H9 (cell line): ENCODE measurements at regions not wholly inside any gene's neighbourhood (a gene's known extent, or its start where the extent isn't known, plus 50 kb on each side); places are given as distances from the start of the nearest gene placed in this dataset.

Source experiments
- DNase-seq: peaks from one replicate; pipeline ENCODE4 v3.0.0-alpha.2; 2017
- H2AFZ ChIP-seq: one replicate; pipeline ENCODE4 v1.6.1; 2013; ENCODE audit warnings: mild to moderate bottlenecking, low read length, control low read depth, moderate library complexity
- H2AK5ac ChIP-seq: 2 replicates; pipeline ENCODE4 v1.6.1; 2013; ENCODE audit warnings: low read length, control low read depth, mixed read lengths; ENCODE audit not compliant: insufficient read length
- H2BK120ac ChIP-seq: one replicate; pipeline ENCODE4 v1.6.1; 2013; ENCODE audit warnings: low read depth, mild to moderate bottlenecking, low read length, control low read depth, inconsistent platforms; ENCODE audit not compliant: poor library complexity, severe bottlenecking
- H2BK12ac ChIP-seq: 2 replicates; pipeline ENCODE4 v1.6.1; 2013; ENCODE audit warnings: low read length, control low read depth, mixed read lengths, low read depth; ENCODE audit not compliant: insufficient read length
- H2BK15ac ChIP-seq: 2 replicates; pipeline ENCODE4 v1.6.1; 2013; ENCODE audit warnings: low read depth, low read length, control low read depth
- H2BK20ac ChIP-seq: one replicate; pipeline ENCODE4 v1.6.1; 2013; ENCODE audit warnings: low read depth, mild to moderate bottlenecking, low read length, control low read depth, inconsistent platforms; ENCODE audit not compliant: poor library complexity, severe bottlenecking
- H2BK5ac ChIP-seq: 2 replicates; pipeline ENCODE4 v1.6.1; 2013; ENCODE audit warnings: low read length, control low read depth, mixed read lengths; ENCODE audit not compliant: insufficient read length
- H3K14ac ChIP-seq: 2 replicates; pipeline ENCODE4 v1.6.1; 2013; ENCODE audit warnings: low read length, control low read depth; ENCODE audit not compliant: insufficient read depth
- H3K18ac ChIP-seq: 2 replicates; pipeline ENCODE4 v1.6.1; 2013; ENCODE audit warnings: low read depth, mild to moderate bottlenecking, mixed read lengths, low read length, control low read depth; ENCODE audit not compliant: insufficient read length
- H3K23ac ChIP-seq: 2 replicates; pipeline ENCODE4 v1.6.1; 2013; ENCODE audit warnings: low read length, control low read depth, mixed read lengths, low read depth; ENCODE audit not compliant: insufficient read length
- H3K23me2 ChIP-seq: 2 replicates; pipeline ENCODE4 v1.6.1; 2013; ENCODE audit warnings: low read depth, mild to moderate bottlenecking, mixed read lengths, low read length, control low read depth; ENCODE audit not compliant: insufficient read length, poor library complexity, severe bottlenecking
- H3K27ac ChIP-seq: 2 replicates; pipeline ENCODE4 v1.5.1; 2013; ENCODE audit warnings: low read length, control low read depth, mixed read lengths, low read depth; ENCODE audit not compliant: insufficient read length
- H3K27me3 ChIP-seq: 2 replicates; pipeline ENCODE4 v1.6.1; 2013; ENCODE audit warnings: low read length, control low read depth, inconsistent platforms; ENCODE audit not compliant: insufficient read depth
- H3K4ac ChIP-seq: 2 replicates; pipeline ENCODE4 v1.6.1; 2013; ENCODE audit warnings: low read depth, mild to moderate bottlenecking, control low read depth, inconsistent platforms, low read length, moderate library complexity
- H3K4me1 ChIP-seq: 2 replicates; pipeline ENCODE4 v1.6.1; 2013; ENCODE audit warnings: low read length, control low read depth, inconsistent platforms; ENCODE audit not compliant: insufficient read depth
- H3K4me2 ChIP-seq: 2 replicates; pipeline ENCODE4 v1.6.1; 2013; ENCODE audit warnings: low read length, control low read depth, mixed read lengths; ENCODE audit not compliant: insufficient read length, insufficient read depth
- H3K56ac ChIP-seq: 2 replicates; pipeline ENCODE4 v1.6.1; 2013; ENCODE audit warnings: low read depth, mild to moderate bottlenecking, mixed read lengths, low read length, control low read depth; ENCODE audit not compliant: insufficient read length
- H3K79me1 ChIP-seq: 2 replicates; pipeline ENCODE4 v1.6.1; 2013; ENCODE audit warnings: low read depth, mild to moderate bottlenecking, moderate library complexity, low read length, control low read depth, inconsistent platforms; ENCODE audit not compliant: insufficient read depth, poor library complexity, severe bottlenecking
- H3K79me2 ChIP-seq: 2 replicates; pipeline ENCODE4 v1.6.1; 2013; ENCODE audit warnings: low read length, control low read depth, inconsistent platforms; ENCODE audit not compliant: insufficient read depth
- H3K9ac ChIP-seq: 2 replicates; pipeline ENCODE4 v1.6.1; 2013; ENCODE audit warnings: low read length, control low read depth, mixed read lengths; ENCODE audit not compliant: insufficient read length; ENCODE audit errors: extremely low read depth
- H3K9me3 ChIP-seq: one replicate; pipeline ENCODE4 v1.6.1; 2013; ENCODE audit warnings: low read depth, low read length, inconsistent platforms; ENCODE audit not compliant: control insufficient read depth
- H3T11ph ChIP-seq: one replicate; pipeline ENCODE4 v1.6.1; 2013; ENCODE audit warnings: mild to moderate bottlenecking, low read length, control low read depth, inconsistent platforms
- H4K20me1 ChIP-seq: one replicate; pipeline ENCODE4 v1.6.1; 2013; ENCODE audit not compliant: control insufficient read depth, insufficient read length, insufficient read depth
- H4K5ac ChIP-seq: 2 replicates; pipeline ENCODE4 v1.6.1; 2013; ENCODE audit warnings: low read depth, mild to moderate bottlenecking, mixed read lengths, low read length, control low read depth; ENCODE audit not compliant: insufficient read length
- H4K8ac ChIP-seq: replicated peaks from 2 replicates; pipeline ENCODE4 v1.6.1; 2013; ENCODE audit warnings: low read length, control low read depth, mixed read lengths, low read depth; ENCODE audit not compliant: insufficient read length
- H4K91ac ChIP-seq: 2 replicates; pipeline ENCODE4 v1.6.1; 2013; ENCODE audit warnings: low read depth, mild to moderate bottlenecking, moderate library complexity, mixed read lengths, low read length, control low read depth; ENCODE audit not compliant: insufficient read length
- H3K27ac Mint-ChIP-seq, 3 experiments: 2 replicates in 2 of 3; 3 replicates in 1 of 3; pipeline ENCODE4 v1.8.0; 2020 to 2021; ENCODE audit warnings: mixed read lengths in 3 of 3, mild to moderate bottlenecking in 1 of 3, moderate library complexity in 1 of 3
- H3K27me3 Mint-ChIP-seq: 2 replicates; pipeline ENCODE4 v1.8.0; 2021; ENCODE audit warnings: low read depth, mild to moderate bottlenecking, moderate library complexity, mixed read lengths
- H3K36me3 Mint-ChIP-seq, 3 experiments: 2 replicates in 2 of 3; 3 replicates in 1 of 3; pipeline ENCODE4 v1.8.0; 2020 to 2021; ENCODE audit warnings: low read depth in 3 of 3, mixed read lengths in 3 of 3; ENCODE audit not compliant: insufficient read depth in 1 of 3
- H3K4me1 Mint-ChIP-seq, 2 experiments: 2 replicates each; pipeline ENCODE4 v1.8.0; 2020; ENCODE audit warnings: mixed read lengths in 2 of 2
- H3K4me3 Mint-ChIP-seq, 2 experiments: 2 replicates in 1 of 2; 3 replicates in 1 of 2; pipeline ENCODE4 v1.8.0; 2020 to 2021; ENCODE audit warnings: mild to moderate bottlenecking in 2 of 2, mixed read lengths in 2 of 2, moderate library complexity in 1 of 2
- H3K9me3 Mint-ChIP-seq, 2 experiments: 2 replicates in 1 of 2; 3 replicates in 1 of 2; pipeline ENCODE4 v1.8.0; 2020; ENCODE audit warnings: mild to moderate bottlenecking in 2 of 2, mixed read lengths in 2 of 2, moderate library complexity in 1 of 2
- WGBS: extraction: QIAGEN DNeasy Blood & Tissue Kit; methylation state at CpG from one replicate; pipeline ENCODE4 v1.1.7; 2013; ENCODE audit warnings: missing lambda C conversion rate, low lambda C conversion rate, mixed read lengths; ENCODE audit not compliant: insufficient read length; ENCODE audit errors: extremely low coverage; 5-methylcytosine and 5-hydroxymethylcytosine counted together
- TF ChIP-seq, protein P1 (sequence below): fragments of 200-600 bp; sonication (generic); conservative IDR thresholded peaks from 3 replicates; pipeline ENCODE4 v1.8.0; 2021; ENCODE audit warnings: antibody characterized with exemption, mild to moderate bottlenecking

DNA sequence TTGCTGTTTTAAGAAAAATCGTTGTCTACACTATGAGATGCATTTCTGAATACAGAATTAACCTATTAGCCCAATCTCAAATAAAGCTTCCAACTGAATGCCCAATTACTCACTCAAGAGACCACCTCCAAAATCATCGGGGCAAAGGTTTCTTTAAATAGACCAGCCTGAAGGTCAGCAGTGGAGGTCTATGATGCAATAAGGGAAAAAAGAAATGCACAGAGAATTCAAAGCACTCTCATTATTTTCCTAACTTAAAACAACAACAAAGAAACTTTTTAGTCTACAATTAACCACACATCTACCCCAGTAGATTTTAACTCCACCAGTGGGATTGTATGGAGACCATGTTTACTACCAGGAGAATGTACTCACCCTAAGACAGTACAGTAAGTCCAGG lies 657.7 kb upstream of the CCDC54 start:
- H3K79me2 ChIP-seq, result no peaks in the 10 kb centered on the region
- no CpG with 5 or more reads among the region's 2 CpGs for WGBS
- TF ChIP-seq, protein P1, sequence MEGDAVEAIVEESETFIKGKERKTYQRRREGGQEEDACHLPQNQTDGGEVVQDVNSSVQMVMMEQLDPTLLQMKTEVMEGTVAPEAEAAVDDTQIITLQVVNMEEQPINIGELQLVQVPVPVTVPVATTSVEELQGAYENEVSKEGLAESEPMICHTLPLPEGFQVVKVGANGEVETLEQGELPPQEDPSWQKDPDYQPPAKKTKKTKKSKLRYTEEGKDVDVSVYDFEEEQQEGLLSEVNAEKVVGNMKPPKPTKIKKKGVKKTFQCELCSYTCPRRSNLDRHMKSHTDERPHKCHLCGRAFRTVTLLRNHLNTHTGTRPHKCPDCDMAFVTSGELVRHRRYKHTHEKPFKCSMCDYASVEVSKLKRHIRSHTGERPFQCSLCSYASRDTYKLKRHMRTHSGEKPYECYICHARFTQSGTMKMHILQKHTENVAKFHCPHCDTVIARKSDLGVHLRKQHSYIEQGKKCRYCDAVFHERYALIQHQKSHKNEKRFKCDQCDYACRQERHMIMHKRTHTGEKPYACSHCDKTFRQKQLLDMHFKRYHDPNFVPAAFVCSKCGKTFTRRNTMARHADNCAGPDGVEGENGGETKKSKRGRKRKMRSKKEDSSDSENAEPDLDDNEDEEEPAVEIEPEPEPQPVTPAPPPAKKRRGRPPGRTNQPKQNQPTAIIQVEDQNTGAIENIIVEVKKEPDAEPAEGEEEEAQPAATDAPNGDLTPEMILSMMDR, result no peak
- no peak overlapping the region for H2BK120ac ChIP-seq
- Mint-ChIP-seq H3K9me3 (peaks cover 8 to 15% of the 10 kb centered on the region in 2 experiments), H3K27me3 (no peaks in the 10 kb centered on the region), H3K4me1 (no peaks in the 10 kb centered on the region), H3K36me3 (peaks cover 4 to 17% (median 15%) of the 10 kb centered on the region in 3 experiments; a peak in 5 of 7 replicates), H3K27ac (no peak overlapping the region), H3K4me3 (no peak overlapping the region)
- no peak overlapping the region for H3K4me2 ChIP-seq
- no peak overlapping the region for H2AK5ac ChIP-seq
- H3T11ph ChIP-seq, result no peak overlapping the region
- H3K23ac ChIP-seq, result no peak overlapping the region
- no peaks in the 10 kb centered on the region for H3K4me1 ChIP-seq
- no peak overlapping the region for H2BK20ac ChIP-seq
- no peaks in the 10 kb centered on the region for H3K79me1 ChIP-seq
- H3K27ac ChIP-seq, result no peak overlapping the region
- H4K20me1 ChIP-seq, result no peaks in the 10 kb centered on the region
- no peak overlapping the region for H4K8ac ChIP-seq
- no peak overlapping the region for H4K91ac ChIP-seq
- H4K5ac ChIP-seq, result no peak overlapping the region
- no peak overlapping the region for H3K18ac ChIP-seq
- no peaks in the 10 kb centered on the region for H3K27me3 ChIP-seq
- no peaks in the 10 kb centered on the region for H3K9me3 ChIP-seq
- no peak overlapping the region for H2BK5ac ChIP-seq
- H3K14ac ChIP-seq, result no peak overlapping the region
- H2BK12ac ChIP-seq, result no peak overlapping the region
- H2AFZ ChIP-seq, result no peak overlapping the region
- no peaks in the 10 kb centered on the region for H3K23me2 ChIP-seq
- DNase-seq, result no peak
- no peak overlapping the region for H3K56ac ChIP-seq
- H3K4ac ChIP-seq, result no peak overlapping the region
- H2BK15ac ChIP-seq, result no peak overlapping the region
- no peak overlapping the region for H3K9ac ChIP-seq
